Upper lobe of left lung (tissue), 4 donors: ENCODE measurements at regions not wholly inside any gene's neighbourhood (a gene's known extent, or its start where the extent isn't known, plus 50 kb on each side); places are given as distances from the start of the nearest gene placed in this dataset.

ENCODE experiments used
- POLR2A ChIP-seq, 4 donors: fragments of 450-650 bp; IDR thresholded peaks; one replicate each; pipeline ENCODE4 v1.5.1; 2016 to 2017; ENCODE audit warnings: antibody characterized with exemption in 4 of 4, mild to moderate bottlenecking in 2 of 4
- POLR2AphosphoS5 ChIP-seq, 2 donors: sonication (generic); formaldehyde crosslinking; IDR thresholded peaks; one replicate each; pipeline ENCODE4 v1.5.1; 2017; ENCODE audit warnings: antibody characterized with exemption in 2 of 2
- TF ChIP-seq, protein P1 (sequence below), 6 experiments: fragments of 450-650 bp in 4 of 6; fragments of 200-600 bp in 2 of 6; sonication (generic) in 2 of 6; IDR thresholded peaks; one replicate each; pipeline ENCODE4 v1.5.1; 2016 to 2019; ENCODE audit warnings: antibody characterized with exemption in 6 of 6

DNA sequence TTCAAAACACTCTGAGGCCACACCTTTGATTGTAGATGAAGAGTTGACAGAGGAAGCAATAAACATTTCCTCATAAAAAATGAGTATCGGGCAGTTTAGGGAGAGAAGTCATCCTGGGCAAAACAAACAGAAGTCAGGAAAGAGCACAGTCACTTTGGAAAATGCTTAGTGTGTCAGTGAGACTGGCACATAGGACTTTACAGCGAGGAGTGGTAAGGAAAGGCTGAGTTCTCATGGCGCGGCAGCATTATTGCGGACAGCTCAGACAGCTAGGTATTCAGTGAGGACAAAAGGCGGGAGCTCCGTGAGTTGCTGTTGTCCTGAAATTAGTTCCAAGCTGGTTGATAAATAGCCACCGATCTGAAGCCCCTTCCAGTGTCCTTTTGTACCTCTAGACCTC, 229.9 kb downstream of the SNAPC1 start:
- TF ChIP-seq, protein P1, sequence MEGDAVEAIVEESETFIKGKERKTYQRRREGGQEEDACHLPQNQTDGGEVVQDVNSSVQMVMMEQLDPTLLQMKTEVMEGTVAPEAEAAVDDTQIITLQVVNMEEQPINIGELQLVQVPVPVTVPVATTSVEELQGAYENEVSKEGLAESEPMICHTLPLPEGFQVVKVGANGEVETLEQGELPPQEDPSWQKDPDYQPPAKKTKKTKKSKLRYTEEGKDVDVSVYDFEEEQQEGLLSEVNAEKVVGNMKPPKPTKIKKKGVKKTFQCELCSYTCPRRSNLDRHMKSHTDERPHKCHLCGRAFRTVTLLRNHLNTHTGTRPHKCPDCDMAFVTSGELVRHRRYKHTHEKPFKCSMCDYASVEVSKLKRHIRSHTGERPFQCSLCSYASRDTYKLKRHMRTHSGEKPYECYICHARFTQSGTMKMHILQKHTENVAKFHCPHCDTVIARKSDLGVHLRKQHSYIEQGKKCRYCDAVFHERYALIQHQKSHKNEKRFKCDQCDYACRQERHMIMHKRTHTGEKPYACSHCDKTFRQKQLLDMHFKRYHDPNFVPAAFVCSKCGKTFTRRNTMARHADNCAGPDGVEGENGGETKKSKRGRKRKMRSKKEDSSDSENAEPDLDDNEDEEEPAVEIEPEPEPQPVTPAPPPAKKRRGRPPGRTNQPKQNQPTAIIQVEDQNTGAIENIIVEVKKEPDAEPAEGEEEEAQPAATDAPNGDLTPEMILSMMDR (IDR thresholded peaks at IDR 0.05) = no peak
- no peak for TF ChIP-seq POLR2A (IDR thresholded peaks at IDR 0.05)
- TF ChIP-seq POLR2AphosphoS5 (IDR thresholded peaks at IDR 0.05) = no peak
